Trophoblast cell (in vitro differentiated cells and primary cell): ENCODE measurements at regions not wholly inside any gene's neighbourhood (a gene's known extent, or its start where the extent isn't known, plus 50 kb on each side); places are given as distances from the start of the nearest gene placed in this dataset.
"Not testable (repeated sequence)": the region's sequence is repeated elsewhere in the genome, so short reads cannot be mapped to it uniquely, and the experiment has no call there.

Experiments
- DNase-seq, 2 donors: peaks; one replicate each; pipeline ENCODE4 v3.0.0-alpha.2; 2016
- H2AFZ ChIP-seq: 2 replicates; pipeline ENCODE4 v1.6.1; 2013; ENCODE audit warnings: low read length, moderate library complexity, mild to moderate bottlenecking; ENCODE audit not compliant: insufficient read depth, poor library complexity
- H2AK5ac ChIP-seq: 2 replicates; pipeline ENCODE4 v1.6.1; 2013; ENCODE audit warnings: mild to moderate bottlenecking, low read length
- H2BK120ac ChIP-seq: 2 replicates; pipeline ENCODE4 v1.6.1; 2013; ENCODE audit warnings: low read length, mild to moderate bottlenecking, moderate library complexity; ENCODE audit not compliant: insufficient read depth, poor library complexity
- H2BK12ac ChIP-seq: 2 replicates; pipeline ENCODE4 v1.6.1; 2013; ENCODE audit warnings: mild to moderate bottlenecking, low read length, moderate library complexity
- H2BK5ac ChIP-seq: 2 replicates; pipeline ENCODE4 v1.6.1; 2013; ENCODE audit warnings: low read length, low read depth, moderate library complexity, mild to moderate bottlenecking; ENCODE audit not compliant: poor library complexity
- H3K14ac ChIP-seq: 2 replicates; pipeline ENCODE4 v1.6.1; 2013; ENCODE audit warnings: mild to moderate bottlenecking, low read length
- H3K18ac ChIP-seq: 2 replicates; pipeline ENCODE4 v1.6.1; 2013; ENCODE audit warnings: mild to moderate bottlenecking, low read length
- H3K23ac ChIP-seq: 2 replicates; pipeline ENCODE4 v1.6.1; 2013; ENCODE audit warnings: low read length
- H3K27ac ChIP-seq: 2 replicates; pipeline ENCODE4 v1.5.1; 2013; ENCODE audit warnings: low read depth, mild to moderate bottlenecking, inconsistent platforms, low read length, moderate library complexity
- H3K27me3 ChIP-seq: 2 replicates; pipeline ENCODE4 v1.6.1; 2013; ENCODE audit warnings: inconsistent platforms, mild to moderate bottlenecking, low read length, moderate library complexity; ENCODE audit not compliant: insufficient read depth
- H3K36me3 ChIP-seq, 2 experiments: 1 replicate in 1 of 2; 2 replicates in 1 of 2; pipeline ENCODE4 v1.6.1; 2013; ENCODE audit warnings: low read length in 2 of 2, mild to moderate bottlenecking in 2 of 2, moderate library complexity in 1 of 2; ENCODE audit not compliant: insufficient read depth in 2 of 2, control insufficient read depth in 1 of 2
- H3K4ac ChIP-seq: 2 replicates; pipeline ENCODE4 v1.6.1; 2013; ENCODE audit warnings: low read depth, mild to moderate bottlenecking, low read length, moderate library complexity
- H3K4me1 ChIP-seq, 2 experiments: 1 replicate in 1 of 2; 2 replicates in 1 of 2; pipeline ENCODE4 v1.6.1; 2013; ENCODE audit warnings: low read length in 2 of 2, mild to moderate bottlenecking in 2 of 2, moderate library complexity in 1 of 2; ENCODE audit not compliant: insufficient read depth in 2 of 2, control insufficient read depth in 1 of 2
- H3K4me2 ChIP-seq: 2 replicates; pipeline ENCODE4 v1.6.1; 2013; ENCODE audit warnings: inconsistent platforms, mild to moderate bottlenecking, low read length, moderate library complexity
- H3K4me3 ChIP-seq: 2 replicates; pipeline ENCODE4 v1.5.1; 2013; ENCODE audit warnings: mild to moderate bottlenecking, low read depth, low read length, inconsistent platforms
- H3K79me1 ChIP-seq: one replicate; pipeline ENCODE4 v1.6.1; 2013; ENCODE audit warnings: low read length
- H3K79me2 ChIP-seq: 2 replicates; pipeline ENCODE4 v1.6.1; 2013; ENCODE audit warnings: low read length, mild to moderate bottlenecking; ENCODE audit not compliant: control insufficient read depth, insufficient read depth, poor library complexity
- H3K9ac ChIP-seq: 2 replicates; pipeline ENCODE4 v1.6.1; 2013; ENCODE audit warnings: mild to moderate bottlenecking, low read length
- H3K9me3 ChIP-seq: 2 replicates; pipeline ENCODE4 v1.6.1; 2013; ENCODE audit warnings: low read depth, mild to moderate bottlenecking, control low read depth, inconsistent platforms, low read length; ENCODE audit not compliant: insufficient read depth
- H4K12ac ChIP-seq: 2 replicates; pipeline ENCODE4 v1.6.1; 2013; ENCODE audit warnings: low read depth, mild to moderate bottlenecking, low read length, moderate library complexity
- H4K8ac ChIP-seq: 2 replicates; pipeline ENCODE4 v1.6.1; 2013; ENCODE audit warnings: low read depth, mild to moderate bottlenecking, low read length, moderate library complexity
- H4K91ac ChIP-seq: one replicate; pipeline ENCODE4 v1.6.1; 2013; ENCODE audit warnings: low read depth, mild to moderate bottlenecking, low read length, moderate library complexity
- whole genome bisulfite sequencing: extraction: QIAGEN DNeasy Blood & Tissue Kit; methylation state at CpG from one replicate; pipeline ENCODE4 v1.1.7; 2013; ENCODE audit warnings: missing lambda C conversion rate; ENCODE audit not compliant: insufficient read length, insufficient coverage; ENCODE audit errors: extremely low coverage; 5-methylcytosine and 5-hydroxymethylcytosine counted together

- Histone ChIP-seq H3K79me1 (no peaks in the 10 kb centered on the region), H3K9ac (no peak overlapping the region), H3K27ac (no peak overlapping the region), H3K9me3 (no peaks in the 10 kb centered on the region), H2AK5ac (no peak overlapping the region), H3K27me3 (no peaks in the 10 kb centered on the region), H4K12ac (no peak overlapping the region), H3K18ac (no peak overlapping the region), H3K79me2 (no peaks in the 10 kb centered on the region), H4K91ac (no peak overlapping the region), H3K4me3 (no peak overlapping the region), H2BK120ac (no peak overlapping the region), H4K8ac (no peak overlapping the region), H3K23ac (no peak overlapping the region), H3K4ac (no peak overlapping the region), H3K36me3 (no peaks in the 10 kb centered on the region), H2BK12ac (no peak overlapping the region), H2BK5ac (no peak overlapping the region), H3K4me2 (no peak overlapping the region), H3K4me1 (no peaks in the 10 kb centered on the region), H3K14ac (no peak overlapping the region), H2AFZ (no peak overlapping the region)
- DNase-seq, result no peak
- no CpG with 5 or more reads among the region's 3 CpGs for WGBS
These were observed 110.5 kb upstream of the CLEC14A start for GRCh38 chr14:38366374-38366773.

DNA sequence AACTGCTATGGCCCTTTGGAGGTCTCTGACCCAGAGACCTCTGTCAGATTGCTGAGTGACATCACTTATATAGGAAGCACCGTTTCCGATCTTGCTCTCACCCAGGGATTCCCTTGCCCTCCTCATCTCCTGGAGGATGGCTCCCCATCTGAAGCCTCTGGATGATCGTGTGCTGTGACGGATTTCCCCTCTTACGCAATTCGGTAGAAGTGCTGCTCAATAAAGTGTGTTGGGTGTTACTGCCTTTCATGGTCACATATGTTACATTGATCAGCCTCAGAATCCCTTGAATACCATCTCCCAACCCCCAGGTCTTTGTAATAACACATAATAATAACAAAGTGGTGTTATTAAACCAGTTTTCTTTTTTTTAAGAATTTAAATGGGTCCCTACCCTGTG, 107.3 kb upstream of the CLEC14A start:
- no peak overlapping the region for H3K4me2 ChIP-seq
- H2AK5ac ChIP-seq, result no peak overlapping the region
- H3K36me3 ChIP-seq, result no peaks in the 10 kb centered on the region
- H3K4me1 ChIP-seq, result no peaks in the 10 kb centered on the region
- H2AFZ ChIP-seq, result no peak overlapping the region
- no peaks in the 10 kb centered on the region for H3K79me1 ChIP-seq
- no peak overlapping the region for H3K4ac ChIP-seq
- no peaks in the 10 kb centered on the region for H3K79me2 ChIP-seq
- H3K14ac ChIP-seq, result no peak overlapping the region
- no peak overlapping the region for H2BK120ac ChIP-seq
- no peaks in the 10 kb centered on the region for H3K27me3 ChIP-seq
- no peak overlapping the region for H3K9ac ChIP-seq
- H2BK5ac ChIP-seq, result no peak overlapping the region
- H3K27ac ChIP-seq, result no peak overlapping the region
- no peaks in the 10 kb centered on the region for H3K9me3 ChIP-seq
- H4K91ac ChIP-seq, result no peak overlapping the region
- no peak overlapping the region for H2BK12ac ChIP-seq
- no peak overlapping the region for H3K23ac ChIP-seq
- DNase-seq, result no peak
- no peak overlapping the region for H4K8ac ChIP-seq
- no peak overlapping the region for H4K12ac ChIP-seq
- no peak overlapping the region for H3K18ac ChIP-seq
- WGBS, result no CpG with 5 or more reads among the region's 6 CpGs
- no peak overlapping the region for H3K4me3 ChIP-seq

- no peak overlapping the region for H4K12ac ChIP-seq
- H2AFZ ChIP-seq, result no peak overlapping the region
- WGBS, result no CpG with 5 or more reads among the region's 1 CpG
- H3K79me2 ChIP-seq, result no peaks in the 10 kb centered on the region
- H2BK120ac ChIP-seq, result no peak overlapping the region
- H3K79me1 ChIP-seq, result no peaks in the 10 kb centered on the region
- no peaks in the 10 kb centered on the region for H3K36me3 ChIP-seq
- no peaks in the 10 kb centered on the region for H3K4me1 ChIP-seq
- DNase-seq, result no peak
- H3K4me3 ChIP-seq, result no peak overlapping the region
- H4K8ac ChIP-seq, result no peak overlapping the region
- no peak overlapping the region for H2AK5ac ChIP-seq
- H2BK5ac ChIP-seq, result no peak overlapping the region
- H3K4me2 ChIP-seq, result no peak overlapping the region
- peaks cover 5% of the 10 kb centered on the region for H3K9me3 ChIP-seq
- H3K4ac ChIP-seq, result no peak overlapping the region
- H3K18ac ChIP-seq, result no peak overlapping the region
- no peaks in the 10 kb centered on the region for H3K27me3 ChIP-seq
- H4K91ac ChIP-seq, result no peak overlapping the region
- no peak overlapping the region for H3K23ac ChIP-seq
- no peak overlapping the region for H2BK12ac ChIP-seq
- H3K27ac ChIP-seq, result no peak overlapping the region
- no peak overlapping the region for H3K14ac ChIP-seq
- H3K9ac ChIP-seq, result no peak overlapping the region
These were observed 101.7 kb upstream of the CLEC14A start for GRCh38 chr14:38357557-38357956.

GRCh38 chr14:38355473-38355872, 99.6 kb upstream of the CLEC14A start:
- H3K18ac ChIP-seq, H3K27me3 ChIP-seq, H2BK120ac ChIP-seq, H3K4me3 ChIP-seq, H3K27ac ChIP-seq, H4K8ac ChIP-seq, H2AFZ ChIP-seq, H3K9me3 ChIP-seq, H2BK12ac ChIP-seq, H4K12ac ChIP-seq, H3K79me2 ChIP-seq, H3K79me1 ChIP-seq, H3K14ac ChIP-seq, H3K4me1 ChIP-seq, H3K4me2 ChIP-seq, H2BK5ac ChIP-seq, H4K91ac ChIP-seq, DNase-seq, H3K36me3 ChIP-seq, H3K4ac ChIP-seq, H3K23ac ChIP-seq, H3K9ac ChIP-seq, H2AK5ac ChIP-seq: not testable (repeated sequence)
- WGBS, result no CpG with 5 or more reads among the region's 2 CpGs
